Mesothelial cell of epicardium (in vitro differentiated cells): ENCODE measurements at regions not wholly inside any gene's neighbourhood (a gene's known extent, or its start where the extent isn't known, plus 50 kb on each side); places are given as distances from the start of the nearest gene placed in this dataset.
"Not testable (repeated sequence)": the region's sequence is repeated elsewhere in the genome, so short reads cannot be mapped to it uniquely, and the experiment has no call there.

ENCODE experiments used
- DNase-seq, 2 experiments: peaks; one replicate each; pipeline ENCODE4 v3.0.0; 2021; ENCODE audit warnings: low spot score in 2 of 2; ENCODE audit not compliant: unreplicated experiment in 2 of 2
- H3K27ac Mint-ChIP-seq: 2 replicates; pipeline ENCODE4 v1.8.0; 2021; ENCODE audit warnings: mixed read lengths
- H3K27me3 Mint-ChIP-seq: 2 replicates; pipeline ENCODE4 v1.8.0; 2021; ENCODE audit warnings: low read depth, mixed read lengths
- H3K36me3 Mint-ChIP-seq: 2 replicates; pipeline ENCODE4 v1.8.0; 2021; ENCODE audit warnings: mixed read lengths
- H3K4me1 Mint-ChIP-seq: 2 replicates; pipeline ENCODE4 v1.8.0; 2021; ENCODE audit warnings: mixed read lengths
- H3K4me3 Mint-ChIP-seq: 2 replicates; pipeline ENCODE4 v1.8.0; 2021; ENCODE audit warnings: mild to moderate bottlenecking, moderate library complexity, mixed read lengths
- H3K9me3 Mint-ChIP-seq: 2 replicates; pipeline ENCODE4 v1.8.0; 2021; ENCODE audit warnings: mixed read lengths
- CTCF ChIP-seq: fragments of 200-600 bp; sonication (generic); IDR thresholded peaks from one replicate; pipeline ENCODE4 v1.5.0; 2021; ENCODE audit warnings: antibody characterized with exemption; ENCODE audit not compliant: unreplicated experiment

DNA sequence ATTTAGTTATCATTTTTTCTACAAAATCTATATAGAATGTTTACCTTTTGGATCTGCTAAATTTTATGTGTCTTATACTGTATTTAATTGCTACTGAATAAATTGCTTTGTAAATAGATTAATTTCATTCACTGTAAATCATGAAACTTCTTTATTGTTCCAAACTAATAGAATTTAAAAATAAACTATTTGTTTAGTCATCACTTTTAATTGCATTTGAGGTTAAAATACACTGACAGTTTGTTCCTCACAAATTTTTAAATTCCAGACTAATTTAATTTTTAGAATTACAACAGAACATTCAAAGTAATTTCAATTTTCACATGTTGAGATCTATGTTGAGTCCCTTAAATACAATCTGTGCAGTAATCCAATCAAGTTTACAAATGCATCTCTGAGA is 1633.2 kb upstream of the NUDT12 start:
- Mint-ChIP-seq H3K27me3 (no peaks in the 10 kb centered on the region), H3K4me1 (no peaks in the 10 kb centered on the region), H3K4me3 (no peak overlapping the region), H3K36me3 (no peaks in the 10 kb centered on the region), H3K9me3 (peaks cover 14% of the 10 kb centered on the region), H3K27ac (no peak overlapping the region)
- no peak for TF ChIP-seq CTCF
- DNase-seq, result no peak

GRCh38 chr5:105172918-105173317 is 1610.3 kb upstream of the NUDT12 start:
- DNase-seq, result no peak
- Mint-ChIP-seq H3K4me3 (no peak overlapping the region), H3K27me3 (no peaks in the 10 kb centered on the region), H3K9me3 (peaks cover 6% of the 10 kb centered on the region), H3K4me1 (no peaks in the 10 kb centered on the region), H3K27ac (no peak overlapping the region), H3K36me3 (no peaks in the 10 kb centered on the region)
- TF ChIP-seq CTCF, result no peak

- no peak for DNase-seq
- no peak for TF ChIP-seq CTCF
- H3K9me3 Mint-ChIP-seq, result peaks cover 11% of the 10 kb centered on the region
- H3K36me3 Mint-ChIP-seq, result peaks cover 3% of the 10 kb centered on the region
- H3K4me1 Mint-ChIP-seq, result peaks cover 9% of the 10 kb centered on the region
- no peaks in the 10 kb centered on the region for H3K27me3 Mint-ChIP-seq
- H3K4me3 Mint-ChIP-seq, result no peak overlapping the region
- no peak overlapping the region for H3K27ac Mint-ChIP-seq
Measured at GRCh38 chr5:105168806-105169205, 1606.2 kb upstream of the NUDT12 start.

GRCh38 chr5:105167092-105167491 is 1604.5 kb upstream of the NUDT12 start:
- Mint-ChIP-seq H3K4me1 (peaks cover 9% of the 10 kb centered on the region), H3K36me3 (peaks cover 3% of the 10 kb centered on the region), H3K27ac (no peak overlapping the region), H3K27me3 (no peaks in the 10 kb centered on the region), H3K9me3 (peaks cover 17% of the 10 kb centered on the region), H3K4me3 (no peak overlapping the region)
- TF ChIP-seq CTCF, result no peak
- DNase-seq, result no peak

GRCh38 chr5:105163547-105163946 is 1601.0 kb upstream of the NUDT12 start:
- no peak for TF ChIP-seq CTCF
- Mint-ChIP-seq H3K4me3 (no peak overlapping the region), H3K4me1 (peaks cover 9% of the 10 kb centered on the region), H3K27me3 (no peaks in the 10 kb centered on the region), H3K27ac (no peak overlapping the region), H3K36me3 (peaks cover 3% of the 10 kb centered on the region), H3K9me3 (peaks cover 23% of the 10 kb centered on the region)
- DNase-seq, result no peak

GRCh38 chr5:105162557-105162956 is 1600.0 kb upstream of the NUDT12 start:
- H3K36me3 Mint-ChIP-seq, H3K27me3 Mint-ChIP-seq, DNase-seq, H3K27ac Mint-ChIP-seq, H3K4me3 Mint-ChIP-seq, H3K4me1 Mint-ChIP-seq: not testable (repeated sequence)
- H3K9me3 Mint-ChIP-seq, result peaks cover 17% of the 10 kb centered on the region
